ENCODE measurements at regions not wholly inside any gene's neighbourhood (a gene's known extent, or its start where the extent isn't known, plus 50 kb on each side); places are given as distances from the start of the nearest gene placed in this dataset.

DNA sequence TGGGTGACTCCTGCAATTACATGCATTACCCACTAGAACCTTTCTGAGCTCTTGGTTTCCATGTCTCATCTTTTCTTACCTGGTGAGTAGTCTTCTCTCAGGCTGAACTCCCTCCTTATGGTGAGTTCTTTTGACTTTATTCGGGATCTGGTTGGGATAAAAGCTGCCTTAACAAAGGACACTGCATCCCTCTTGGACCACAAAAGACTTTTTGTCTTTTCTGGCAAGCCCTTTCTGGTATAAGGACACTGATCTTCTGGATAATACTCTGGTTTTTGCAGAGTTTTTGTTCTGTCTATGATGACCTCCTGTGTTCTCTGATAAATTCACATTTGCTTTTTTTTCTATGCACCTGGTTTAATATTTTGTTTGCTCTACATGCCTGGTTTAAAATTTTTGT is 66.7 kb downstream of the SLITRK1 start:
- TF ChIP-seq, protein P1, sequence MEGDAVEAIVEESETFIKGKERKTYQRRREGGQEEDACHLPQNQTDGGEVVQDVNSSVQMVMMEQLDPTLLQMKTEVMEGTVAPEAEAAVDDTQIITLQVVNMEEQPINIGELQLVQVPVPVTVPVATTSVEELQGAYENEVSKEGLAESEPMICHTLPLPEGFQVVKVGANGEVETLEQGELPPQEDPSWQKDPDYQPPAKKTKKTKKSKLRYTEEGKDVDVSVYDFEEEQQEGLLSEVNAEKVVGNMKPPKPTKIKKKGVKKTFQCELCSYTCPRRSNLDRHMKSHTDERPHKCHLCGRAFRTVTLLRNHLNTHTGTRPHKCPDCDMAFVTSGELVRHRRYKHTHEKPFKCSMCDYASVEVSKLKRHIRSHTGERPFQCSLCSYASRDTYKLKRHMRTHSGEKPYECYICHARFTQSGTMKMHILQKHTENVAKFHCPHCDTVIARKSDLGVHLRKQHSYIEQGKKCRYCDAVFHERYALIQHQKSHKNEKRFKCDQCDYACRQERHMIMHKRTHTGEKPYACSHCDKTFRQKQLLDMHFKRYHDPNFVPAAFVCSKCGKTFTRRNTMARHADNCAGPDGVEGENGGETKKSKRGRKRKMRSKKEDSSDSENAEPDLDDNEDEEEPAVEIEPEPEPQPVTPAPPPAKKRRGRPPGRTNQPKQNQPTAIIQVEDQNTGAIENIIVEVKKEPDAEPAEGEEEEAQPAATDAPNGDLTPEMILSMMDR (IDR thresholded peaks at IDR 0.05; ENCODE audit: insufficient read depth, low read length, missing control alignments), result no peak
- POLR2A ChIA-PET, result no interaction called here
- DNase-seq (ENCODE audit: low read depth, low spot score), result no peak
- CTCF ChIA-PET, result interaction anchor here (1.7 kb wide), 1 partner anchor 31 kb away, joined by 3 read pairs; no protein-coding TSS in a partner anchor
- H3K4me3 ChIP-seq (ENCODE audit: low read depth, low read length), result no peak overlapping the region

DNA sequence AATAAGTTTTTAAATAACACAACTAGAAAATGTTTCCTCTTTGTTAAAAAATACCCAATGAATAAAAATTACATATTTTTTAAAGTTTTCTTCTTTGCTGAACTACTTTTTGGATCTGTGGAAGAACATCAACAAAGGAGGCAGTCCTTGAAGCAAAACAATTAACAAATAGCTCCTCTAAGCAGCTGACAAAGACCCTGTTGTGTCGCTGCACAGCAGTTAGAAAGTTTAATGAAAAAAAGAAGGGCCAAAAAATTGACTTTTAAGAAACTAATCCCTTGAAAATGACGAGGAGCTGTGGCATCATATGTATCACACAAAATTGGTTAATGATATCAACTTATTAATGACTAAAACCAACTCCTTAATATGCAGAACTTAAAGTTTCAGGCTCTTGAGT is 72.1 kb downstream of the SLITRK1 start:
- ChIA-PET CTCF (no interaction called here), POLR2A (no interaction called here)
- H3K4me3 ChIP-seq (ENCODE audit: low read depth, low read length), result no peak overlapping the region
- no peak for DNase-seq (ENCODE audit: low read depth, low spot score)
- TF ChIP-seq, protein P1 (IDR thresholded peaks at IDR 0.05; ENCODE audit: insufficient read depth, low read length, missing control alignments), result no peak

DNA sequence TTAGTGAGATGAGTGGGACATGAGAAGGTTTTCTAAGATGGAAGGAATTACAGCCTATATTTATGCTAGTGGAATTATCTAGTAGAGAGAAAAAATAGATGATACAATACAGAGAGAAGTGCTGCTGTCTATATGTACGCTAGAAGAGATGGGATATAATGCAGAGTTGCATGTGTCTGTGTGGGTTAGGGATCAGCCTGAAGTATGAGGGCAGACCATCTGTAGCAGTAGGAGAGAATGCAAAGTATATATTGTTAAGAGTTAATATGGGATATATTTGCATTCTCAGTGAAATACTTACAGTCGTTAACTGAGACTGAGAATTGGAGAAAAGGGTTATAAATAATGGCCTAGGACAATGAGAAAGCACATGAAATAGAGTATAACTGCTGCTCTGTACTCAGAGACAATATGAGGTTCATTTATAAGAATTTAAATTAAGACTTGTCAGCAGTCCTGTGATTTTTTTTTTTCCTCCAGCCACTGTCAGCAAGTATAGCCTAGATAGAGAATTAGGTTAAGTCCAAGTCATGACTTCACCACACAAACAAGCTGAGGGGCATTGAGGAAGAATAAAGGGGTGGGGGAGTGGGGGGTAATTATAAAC is 77.8 kb downstream of the SLITRK1 start:
- TF ChIP-seq, protein P1 (IDR thresholded peaks at IDR 0.05; ENCODE audit: insufficient read depth, low read length, missing control alignments), result no peak
- no peak for DNase-seq (ENCODE audit: low read depth, low spot score)
- ChIA-PET CTCF (no interaction called here), POLR2A (no interaction called here)
- no peak overlapping the region for H3K4me3 ChIP-seq (ENCODE audit: low read depth, low read length)

DNA sequence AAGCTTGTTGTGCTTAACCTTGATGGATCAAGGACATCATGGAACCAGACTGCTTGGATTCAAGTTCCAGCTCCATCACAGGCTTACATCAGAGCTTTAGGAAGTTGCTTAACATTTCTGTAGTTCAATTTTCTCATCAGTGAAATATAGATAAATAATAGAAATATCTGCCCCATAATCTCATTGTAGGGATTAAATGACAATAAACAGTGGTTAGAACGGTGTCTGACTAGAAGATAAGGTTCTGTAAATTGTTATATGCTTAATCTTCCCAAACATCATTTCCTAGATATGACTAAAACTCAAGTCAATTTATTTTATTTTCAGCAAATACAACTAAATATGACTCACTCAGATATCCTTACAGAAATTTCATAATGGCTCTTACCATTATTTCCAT is 83.5 kb downstream of the SLITRK1 start:
- ChIA-PET POLR2A (no interaction called here), CTCF (no interaction called here)
- TF ChIP-seq, protein P1 (IDR thresholded peaks at IDR 0.05; ENCODE audit: insufficient read depth, low read length, missing control alignments), result no peak
- no peak for DNase-seq (ENCODE audit: low read depth, low spot score)
- H3K4me3 ChIP-seq (ENCODE audit: low read depth, low read length), result no peak overlapping the region

DNA sequence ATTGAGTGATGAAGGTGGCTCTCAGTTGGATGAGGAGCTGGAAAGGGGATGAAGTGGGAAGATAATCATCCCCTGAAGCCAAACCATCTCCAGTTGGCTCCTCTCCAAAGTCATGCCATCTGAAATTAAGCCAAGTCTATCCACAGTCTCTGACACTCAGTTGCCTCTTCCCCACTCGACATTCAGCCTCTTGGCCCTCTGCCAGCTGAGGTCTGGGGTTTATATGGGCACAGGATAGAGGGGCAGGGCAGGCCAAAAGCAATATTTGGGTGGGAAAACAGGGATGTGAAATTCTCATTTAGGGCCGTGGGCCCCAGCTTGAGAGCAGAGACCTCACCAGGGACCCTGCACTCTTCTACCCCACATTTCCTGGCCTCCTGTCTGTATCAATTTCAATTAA is 85.9 kb downstream of the SLITRK1 start:
- ChIA-PET POLR2A (no interaction called here), CTCF (no interaction called here)
- TF ChIP-seq, protein P1 (IDR thresholded peaks at IDR 0.05; ENCODE audit: insufficient read depth, low read length, missing control alignments), result no peak
- H3K4me3 ChIP-seq (ENCODE audit: low read depth, low read length), result no peak overlapping the region
- no peak for DNase-seq (ENCODE audit: low read depth, low spot score)

DNA sequence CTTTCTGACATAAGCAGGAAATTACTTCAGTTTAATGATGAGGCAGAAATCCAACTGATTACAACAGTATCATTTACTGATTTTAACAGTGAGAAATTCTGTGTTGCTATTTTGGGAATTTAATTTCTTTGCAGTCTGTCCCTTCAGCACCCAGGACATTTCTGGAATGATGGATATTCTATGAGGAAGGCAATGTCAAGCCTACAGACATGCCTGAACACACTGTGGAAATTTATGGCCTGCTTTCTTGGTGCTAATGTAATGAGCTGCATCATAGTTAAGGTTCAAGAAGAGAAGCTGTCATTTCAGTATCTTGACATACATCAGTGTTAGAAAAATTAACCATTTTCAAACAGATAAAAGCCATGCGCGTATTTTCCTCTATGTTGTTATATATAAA is 87.7 kb downstream of the SLITRK1 start:
- TF ChIP-seq, protein P1 (IDR thresholded peaks at IDR 0.05; ENCODE audit: insufficient read depth, low read length, missing control alignments), result no peak
- DNase-seq (ENCODE audit: low read depth, low spot score), result no peak
- ChIA-PET POLR2A (no interaction called here), CTCF (no interaction called here)
- H3K4me3 ChIP-seq (ENCODE audit: low read depth, low read length), result no peak overlapping the region
